H1 (cell line): ENCODE measurements at regions not wholly inside any gene's neighbourhood (a gene's known extent, or its start where the extent isn't known, plus 50 kb on each side); places are given as distances from the start of the nearest gene placed in this dataset.

ENCODE experiments used
- CTCF ChIA-PET: fragments of 300-600 bp; sonication (Branson Sonifier 250); formaldehyde crosslinking; loops from one replicate; lab custom pipeline; 2021; ENCODE audit not compliant: partially characterized antibody; lab: Charles Lee
- POLR2A ChIA-PET: fragments of 300-600 bp; sonication (Branson Sonifier 250); formaldehyde crosslinking; loops from one replicate; lab custom pipeline; 2021; ENCODE audit warnings: inconsistent platforms; ENCODE audit not compliant: partially characterized antibody; lab: Charles Lee
- DNase-seq, 2 experiments: peaks; one replicate each; pipeline versions ENCODE4 v3.0.0 to v3.0.0-alpha.2; 2010 to 2022; ENCODE audit warnings: low spot score in 2 of 2, low read depth in 1 of 2, mixed read lengths in 1 of 2
- FAIRE-seq: peaks from 2 replicates; lab custom pipeline; 2011; peaks lifted over from hg19 to GRCh38; lab: Jason Lieb, UNC
- H2AFZ ChIP-seq: 2 replicates; pipeline ENCODE4 v1.8.1; 2012; ENCODE audit warnings: low read length, inconsistent platforms
- H2AK5ac ChIP-seq: 2 replicates; pipeline ENCODE4 v1.6.1; 2013; ENCODE audit warnings: low read depth, low read length
- H2BK120ac ChIP-seq: replicated peaks from 2 replicates; pipeline ENCODE3; 2013; ENCODE audit warnings: low read depth, low read length, inconsistent platforms
- H2BK12ac ChIP-seq: 2 replicates; pipeline ENCODE4 v1.6.1; 2013; ENCODE audit warnings: low read depth, low read length
- H2BK15ac ChIP-seq: 2 replicates; pipeline ENCODE4 v1.6.1; 2013; ENCODE audit warnings: low read length
- H2BK20ac ChIP-seq: 2 replicates; pipeline ENCODE4 v1.6.1; 2013; ENCODE audit warnings: low read length
- H2BK5ac ChIP-seq: 2 replicates; pipeline ENCODE4 v1.6.1; 2013; ENCODE audit warnings: low read depth, low read length
- H3K14ac ChIP-seq: 2 replicates; pipeline ENCODE4 v1.6.1; 2013; ENCODE audit warnings: inconsistent platforms; ENCODE audit not compliant: insufficient read length
- H3K18ac ChIP-seq: 2 replicates; pipeline ENCODE4 v1.6.1; 2013; ENCODE audit warnings: low read length; ENCODE audit errors: extremely low read depth
- H3K23ac ChIP-seq: 2 replicates; pipeline ENCODE4 v1.6.1; 2013; ENCODE audit warnings: inconsistent platforms; ENCODE audit not compliant: insufficient read length
- H3K23me2 ChIP-seq: 2 replicates; pipeline ENCODE4 v1.6.1; 2013; ENCODE audit warnings: low read depth, low read length
- H3K27ac ChIP-seq: 2 replicates; pipeline ENCODE4 v1.6.1; 2011; ENCODE audit warnings: low read depth, low read length, inconsistent platforms
- H3K27me3 ChIP-seq, 4 experiments: replicated peaks in 1 of 4; 1 replicate in 1 of 4; 2 replicates in 3 of 4; pipeline versions ENCODE4 v1.6.1 to v1.8.1; 2011 to 2013; ENCODE audit warnings: low read length in 3 of 4, mild to moderate bottlenecking in 3 of 4, inconsistent platforms in 2 of 4, mixed read lengths in 2 of 4, moderate library complexity in 1 of 4; ENCODE audit not compliant: control insufficient read depth in 3 of 4, insufficient read depth in 3 of 4; ENCODE audit errors: extremely low read depth in 1 of 4
- H3K36me3 ChIP-seq, 4 experiments: 2 replicates each; pipeline versions ENCODE4 v1.6.1 to v1.8.1; 2011 to 2013; ENCODE audit warnings: mild to moderate bottlenecking in 4 of 4, low read length in 3 of 4, moderate library complexity in 2 of 4, control low read depth in 1 of 4, inconsistent platforms in 1 of 4; ENCODE audit not compliant: insufficient read depth in 4 of 4, control insufficient read depth in 2 of 4
- H3K4ac ChIP-seq: replicated peaks from 2 replicates; pipeline ENCODE3; 2013; ENCODE audit warnings: low read length, low read depth, mixed read lengths, inconsistent platforms; ENCODE audit not compliant: insufficient read length
- H3K4me1 ChIP-seq, 4 experiments: replicated peaks in 1 of 4; 1 replicate in 1 of 4; 2 replicates in 3 of 4; pipeline versions ENCODE4 v1.6.1 to v1.8.1; 2011 to 2013; ENCODE audit warnings: low read length in 3 of 4, inconsistent platforms in 2 of 4, mixed read lengths in 1 of 4; ENCODE audit not compliant: insufficient read depth in 4 of 4, control insufficient read depth in 3 of 4
- H3K4me2 ChIP-seq, 2 experiments: 2 replicates each; pipeline versions ENCODE4 v1.6.1 to v1.8.1; 2011 to 2013; ENCODE audit warnings: low read depth in 2 of 2, low read length in 2 of 2, control low read depth in 1 of 2, inconsistent platforms in 1 of 2, mild to moderate bottlenecking in 1 of 2; ENCODE audit not compliant: insufficient read depth in 1 of 2
- H3K4me3 ChIP-seq, 4 experiments: fragments of 200-600, 300-600 bp in 1 of 4; sonication (generic), shearing (Covaris generic), sonication (Bioruptor Twin) in 1 of 4; 2 replicates each; pipeline versions ENCODE4 v1.5.1 to v1.8.1; 2011 to 2016; ENCODE audit warnings: low read length in 4 of 4, low read depth in 3 of 4, control low read depth in 2 of 4, inconsistent platforms in 2 of 4, mild to moderate bottlenecking in 2 of 4, mixed read lengths in 1 of 4, moderate library complexity in 1 of 4; ENCODE audit not compliant: insufficient read depth in 2 of 4; ENCODE audit errors: extremely low read depth in 1 of 4
- H3K56ac ChIP-seq: replicated peaks from 2 replicates; pipeline ENCODE3; 2013; ENCODE audit warnings: low read depth, mild to moderate bottlenecking, mixed read lengths, low read length, inconsistent platforms; ENCODE audit not compliant: insufficient read length
- H3K79me1 ChIP-seq: 2 replicates; pipeline ENCODE4 v1.6.1; 2013; ENCODE audit warnings: low read depth, low read length, control low read depth
- H3K79me2 ChIP-seq, 2 experiments: 2 replicates each; pipeline versions ENCODE4 v1.6.1 to v1.8.1; 2012 to 2013; ENCODE audit warnings: low read length in 2 of 2, mild to moderate bottlenecking in 2 of 2, inconsistent platforms in 1 of 2; ENCODE audit not compliant: insufficient read depth in 2 of 2, control insufficient read depth in 1 of 2
- H3K9ac ChIP-seq, 4 experiments: replicated peaks in 1 of 4; 1 replicate in 1 of 4; 2 replicates in 3 of 4; pipeline versions ENCODE4 v1.6.1 to v1.8.1; 2011 to 2013; ENCODE audit warnings: low read depth in 3 of 4, low read length in 3 of 4, control low read depth in 2 of 4, mild to moderate bottlenecking in 2 of 4, moderate library complexity in 2 of 4, inconsistent platforms in 1 of 4; ENCODE audit errors: extremely low read depth in 1 of 4
- H3K9me3 ChIP-seq, 2 experiments: 2 replicates each; pipeline versions ENCODE4 v1.6.1 to v1.8.1; 2012 to 2013; ENCODE audit warnings: mild to moderate bottlenecking in 2 of 2, moderate library complexity in 2 of 2, control low read depth in 1 of 2, inconsistent platforms in 1 of 2, low read depth in 1 of 2, low read length in 1 of 2, mixed read lengths in 1 of 2; ENCODE audit not compliant: insufficient read depth in 2 of 2
- H4K20me1 ChIP-seq, 2 experiments: replicated peaks in 1 of 2; 2 replicates each; pipeline versions ENCODE3 to v1.8.1; 2011 to 2013; ENCODE audit warnings: inconsistent platforms in 2 of 2, low read length in 2 of 2, mild to moderate bottlenecking in 1 of 2; ENCODE audit not compliant: insufficient read depth in 2 of 2, control insufficient read depth in 1 of 2
- H4K5ac ChIP-seq: 2 replicates; pipeline ENCODE4 v1.6.1; 2013; ENCODE audit warnings: low read length, low read depth, mixed read lengths, inconsistent platforms; ENCODE audit not compliant: insufficient read length
- H4K8ac ChIP-seq: 2 replicates; pipeline ENCODE4 v1.8.0; 2013; ENCODE audit warnings: mild to moderate bottlenecking, moderate library complexity, low read length, inconsistent platforms; ENCODE audit not compliant: insufficient read depth; ENCODE audit errors: extremely low read depth
- H4K91ac ChIP-seq: replicated peaks from 2 replicates; pipeline ENCODE3; 2013; ENCODE audit warnings: low read length, mixed read lengths, inconsistent platforms; ENCODE audit not compliant: insufficient read length
- CREB1 ChIP-seq: IDR thresholded peaks from 2 replicates; pipeline ENCODE4 v1.6.1; 2012; ENCODE audit warnings: inconsistent platforms
- GABPA ChIP-seq: IDR thresholded peaks from 2 replicates; pipeline ENCODE4 v1.6.1; 2011; ENCODE audit warnings: mild to moderate bottlenecking, low read length, moderate library complexity, borderline replicate concordance; ENCODE audit not compliant: insufficient read depth
- TEAD4 ChIP-seq: IDR thresholded peaks from 2 replicates; pipeline ENCODE4 v1.6.1; 2012; ENCODE audit warnings: low read depth, low read length, inconsistent platforms, mixed read lengths
- WGBS, 2 experiments: shearing (Covaris generic) in 1 of 2; methylation state at CpG; one replicate each; pipeline versions ENCODE4 v1.1.6 to v1.1.7; 2013 to 2015; ENCODE audit warnings: low lambda C conversion rate in 2 of 2, mixed read lengths in 2 of 2, inconsistent platforms in 1 of 2, low coverage in 1 of 2, missing lambda C conversion rate in 1 of 2; ENCODE audit not compliant: insufficient replicate concordance in 2 of 2, insufficient coverage in 1 of 2, insufficient read length in 1 of 2; ENCODE audit errors: extremely low coverage in 1 of 2, missing lambda C conversion rate in 1 of 2; 5-methylcytosine and 5-hydroxymethylcytosine counted together

DNA sequence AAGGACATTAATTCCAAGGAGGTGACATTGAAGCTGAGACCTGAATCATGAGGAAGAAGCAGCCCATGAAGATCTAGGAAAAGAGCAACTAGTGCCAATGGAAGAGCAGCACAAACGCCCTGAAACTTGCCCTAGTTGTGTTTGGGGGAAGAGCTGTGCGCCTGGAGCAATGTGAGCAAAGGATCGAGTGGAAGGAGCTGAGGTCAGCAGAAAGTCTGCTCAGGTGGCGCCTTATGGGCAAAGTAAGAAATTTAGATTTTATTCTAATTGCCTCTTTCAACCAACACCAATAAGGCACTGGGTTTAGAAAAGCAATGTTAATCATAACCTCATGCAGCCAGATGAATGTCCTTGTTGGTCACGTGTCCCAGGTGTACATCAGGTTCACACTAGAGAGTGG, 226.0 kb upstream of the THSD7B start:
- WGBS, 2 experiments: 78% methylated on average over 5 of the region's 5 CpGs; no CpG with 5 or more reads in 1 of the 2 experiments
- POLR2A ChIA-PET: no interaction called here
- no peaks in the 10 kb centered on the region for H3K4me1 ChIP-seq

More for the DNA sequence above, 226.0 kb upstream of the THSD7B start:
- Histone ChIP-seq H3K18ac (no peak overlapping the region), H3K4me2 (no peak overlapping the region), H3K9me3 (no peaks in the 10 kb centered on the region), H2BK120ac (no peak overlapping the region), H4K91ac (no peak overlapping the region), H3K4ac (no peak overlapping the region), H2AFZ (no peak overlapping the region), H2BK12ac (no peak overlapping the region), H3K14ac (no peak overlapping the region), H3K23me2 (no peaks in the 10 kb centered on the region; the same call in 1 of the 2 replicates), H3K9ac (no peak overlapping the region), H4K20me1 (no peaks in the 10 kb centered on the region), H2AK5ac (no peak overlapping the region), H2BK5ac (no peak overlapping the region), H4K8ac (no peak overlapping the region), H3K27ac (no peak overlapping the region), H3K23ac (no peak overlapping the region), H2BK15ac (no peak overlapping the region), H3K56ac (no peak overlapping the region), H3K27me3 (no peaks in the 10 kb centered on the region), H2BK20ac (no peak overlapping the region), H3K79me2 (no peaks in the 10 kb centered on the region), H3K4me3 (no peak overlapping the region), H3K36me3 (no peaks in the 10 kb centered on the region), H4K5ac (no peak overlapping the region), H3K79me1 (no peaks in the 10 kb centered on the region)
- no peak for DNase-seq
- TF ChIP-seq CREB1 (no peak), GABPA (no peak), TEAD4 (no peak)
- CTCF ChIA-PET: interaction anchor here (1.2 to 1.3 kb wide), 2 partner anchors 26 to 28 kb away, joined by 3 to 4 read pairs; no protein-coding TSS in a partner anchor
- no peak for FAIRE-seq
